ENCODE measurements at regions not wholly inside any gene's neighbourhood (a gene's known extent, or its start where the extent isn't known, plus 50 kb on each side); places are given as distances from the start of the nearest gene placed in this dataset.

DNA sequence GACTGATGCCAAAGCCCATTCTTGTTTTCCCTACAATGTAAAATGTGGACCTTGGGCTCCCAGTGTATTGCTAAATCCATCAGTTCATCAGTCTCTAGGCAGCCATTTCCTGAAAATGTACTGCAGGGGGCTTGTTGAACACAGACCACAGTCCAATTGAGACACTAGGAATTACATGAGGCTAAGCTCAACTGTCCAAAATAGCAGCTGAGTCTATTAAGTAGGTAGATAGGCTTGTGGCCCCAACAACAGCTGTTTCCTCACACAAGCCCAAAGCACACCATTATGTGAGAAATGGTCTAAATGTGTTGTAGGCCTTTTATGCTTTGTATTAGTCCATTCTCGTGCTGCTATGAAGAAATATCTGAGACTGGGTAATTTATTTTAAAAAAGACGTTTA lies 60.0 kb upstream of the PAK3 start:
- Histone ChIP-seq H4K20me1 (ENCODE audit: insufficient read depth, low read length) (no peaks in the 10 kb centered on the region), H3K4me2 (ENCODE audit: low read depth, low read length) (no peak overlapping the region), H3K27me3 (ENCODE audit: control insufficient read depth, insufficient read depth, low read length) (peaks cover 13% of the 10 kb centered on the region), H4K5ac (ENCODE audit: low read depth, low read length) (no peak overlapping the region), H4K8ac (ENCODE audit: low read depth in 2 of 2, low read length in 2 of 2) (no peak overlapping the region), H2BK20ac (ENCODE audit: low read depth, low read length) (no peak overlapping the region), H2AK9ac (replicated peaks; ENCODE audit: low read depth, low read length, poor library complexity) (no peak overlapping the region), H3K14ac (replicated peaks; ENCODE audit: low read depth, low read length) (no peak overlapping the region), H3K27ac (ENCODE audit: insufficient read depth, low read length) (no peak overlapping the region), H3K23ac (ENCODE audit: low read depth, low read length) (no peak overlapping the region), H3K56ac (ENCODE audit: extremely low read depth, insufficient read depth, low read length) (no peak overlapping the region), H3K4me3 (ENCODE audit: insufficient read depth, low read depth, low read length) (no peak overlapping the region), H2AFZ (replicated peaks; ENCODE audit: low read length, poor library complexity) (no peak overlapping the region), H3K4me1 (ENCODE audit: control insufficient read depth, insufficient read depth, low read length) (peaks cover 1% of the 10 kb centered on the region; the same call in 1 of the 2 replicates), H4K91ac (ENCODE audit: insufficient read depth, low read depth, low read length) (no peak overlapping the region), H2BK120ac (ENCODE audit: low read depth, low read length) (no peak overlapping the region), H3K4ac (ENCODE audit: low read depth, low read length) (no peak overlapping the region), H3K9me3 (ENCODE audit: control insufficient read depth, insufficient read depth, low read length) (no peaks in the 10 kb centered on the region), H2BK15ac (ENCODE audit: low read depth, low read length) (no peak overlapping the region), H3K79me1 (ENCODE audit: low read depth in 1 of 2, low read length in 2 of 2) (no peaks in the 10 kb centered on the region), H3K9me1 (ENCODE audit: insufficient read depth, low read length) (no peaks in the 10 kb centered on the region), H3K18ac (ENCODE audit: low read depth, low read length) (no peak overlapping the region), H2BK5ac (ENCODE audit: low read depth, low read length, poor library complexity, severe bottlenecking) (no peak overlapping the region), H3K9ac (ENCODE audit: low read depth, low read length) (no peak overlapping the region), H2AK5ac (ENCODE audit: low read depth, low read length) (no peak overlapping the region), H3K36me3 (ENCODE audit: control insufficient read depth, insufficient read depth, low read length) (no peaks in the 10 kb centered on the region)
- no peak for TF ChIP-seq ELK1 (IDR thresholded peaks at IDR 0.05; ENCODE audit: borderline replicate concordance, low read depth, low read length)
- TF ChIP-seq CTCF (conservative IDR thresholded peaks at IDR 0.05; ENCODE audit: low read depth, low read length): no peak
- no peak for TF ChIP-seq POLR2A (IDR thresholded peaks at IDR 0.05; ENCODE audit: low read depth, low read length)
- TF ChIP-seq RCOR1 (IDR thresholded peaks at IDR 0.05; ENCODE audit: insufficient replicate concordance, low read length): no peak
- TF ChIP-seq, protein P1, sequence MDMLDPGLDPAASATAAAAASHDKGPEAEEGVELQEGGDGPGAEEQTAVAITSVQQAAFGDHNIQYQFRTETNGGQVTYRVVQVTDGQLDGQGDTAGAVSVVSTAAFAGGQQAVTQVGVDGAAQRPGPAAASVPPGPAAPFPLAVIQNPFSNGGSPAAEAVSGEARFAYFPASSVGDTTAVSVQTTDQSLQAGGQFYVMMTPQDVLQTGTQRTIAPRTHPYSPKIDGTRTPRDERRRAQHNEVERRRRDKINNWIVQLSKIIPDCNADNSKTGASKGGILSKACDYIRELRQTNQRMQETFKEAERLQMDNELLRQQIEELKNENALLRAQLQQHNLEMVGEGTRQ (IDR thresholded peaks at IDR 0.05; ENCODE audit: low read depth, low read length): no peak
- no peak for TF ChIP-seq RFX5 (IDR thresholded peaks at IDR 0.05; ENCODE audit: low read depth, low read length)
- TF ChIP-seq MXI1 (IDR thresholded peaks at IDR 0.05; ENCODE audit: borderline replicate concordance, low read depth, low read length): no peak
- no peak for TF ChIP-seq CEBPB (IDR thresholded peaks at IDR 0.05; ENCODE audit: low read depth, low read length)
- dilution Hi-C loops (cut with HindIII; ENCODE audit: low sequenced_read_pairs, unreplicated experiment) (no loop called here), intact Hi-C loops (cut with micrococcal nuclease) (no loop called here), in situ Hi-C loops (cut with MboI; ENCODE audit: low sequenced_read_pairs) (no loop called here)
- BruUV-seq (replicated peaks): no TSS peak
- DNase-seq: no peak
- no peak for ATAC-seq (ENCODE audit: low read depth)
- whole genome bisulfite sequencing, 2 experiments (ENCODE audit: extremely low coverage in 2 of 2, insufficient read length in 1 of 2): no CpG with 5 or more reads among the region's 2 CpGs
- ChIA-PET CTCF (no interaction called here), POLR2A (ENCODE audit: unreplicated experiment) (no interaction called here)
